Astrocyte (in vitro differentiated cells and primary cell): ENCODE measurements at regions not wholly inside any gene's neighbourhood (a gene's known extent, or its start where the extent isn't known, plus 50 kb on each side); places are given as distances from the start of the nearest gene placed in this dataset.

Source experiments
- CTCF ChIP-seq: IDR thresholded peaks from 2 replicates; pipeline ENCODE4 v1.5.1; 2011; ENCODE audit warnings: low read depth, mild to moderate bottlenecking, inconsistent platforms, low read length, moderate library complexity; ENCODE audit not compliant: insufficient read depth
- EZH2 ChIP-seq: IDR thresholded peaks from 2 replicates; pipeline ENCODE4 v1.6.1; 2012; ENCODE audit warnings: mild to moderate bottlenecking, low read length, inconsistent platforms; ENCODE audit not compliant: insufficient read depth

GRCh38 chr16:17986991-17987390 is 349.5 kb downstream of the NPIPA8 start:
- TF ChIP-seq CTCF = no peak
- no peak for TF ChIP-seq EZH2
